Calu3 (cell line): ENCODE measurements at regions not wholly inside any gene's neighbourhood (a gene's known extent, or its start where the extent isn't known, plus 50 kb on each side); places are given as distances from the start of the nearest gene placed in this dataset.

Experiments
- BruUV-seq: library from RNA; stranded (reverse); fragments of 400-500 nt; replicated peaks from 2 replicates; lab custom pipeline; 2021; lab: Mats Ljungman, UMichigan
- CTCF ChIA-PET: fragments of 300-600 bp; sonication (Branson Sonifier 250); formaldehyde crosslinking; loops from one replicate; lab custom pipeline; 2022; ENCODE audit warnings: antibody characterized with exemption; lab: Charles Lee
- DNase-seq: peaks from one replicate; pipeline ENCODE4 v3.0.0; 2022
- H3K27ac Mint-ChIP-seq: one replicate; pipeline ENCODE4 v1.8.0; 2022; ENCODE audit warnings: mixed read lengths; ENCODE audit not compliant: unreplicated experiment
- H3K27me3 Mint-ChIP-seq: one replicate; pipeline ENCODE4 v1.8.0; 2022; ENCODE audit warnings: mixed read lengths; ENCODE audit not compliant: unreplicated experiment
- H3K36me3 Mint-ChIP-seq: one replicate; pipeline ENCODE4 v1.8.0; 2022; ENCODE audit warnings: mild to moderate bottlenecking, moderate library complexity, mixed read lengths; ENCODE audit not compliant: insufficient read depth, unreplicated experiment
- H3K4me1 Mint-ChIP-seq: one replicate; pipeline ENCODE4 v1.8.0; 2022; ENCODE audit warnings: mild to moderate bottlenecking, low read depth, mixed read lengths; ENCODE audit not compliant: unreplicated experiment
- H3K4me3 Mint-ChIP-seq: one replicate; pipeline ENCODE4 v1.8.0; 2022; ENCODE audit warnings: mild to moderate bottlenecking, low read depth, moderate library complexity, mixed read lengths; ENCODE audit not compliant: unreplicated experiment
- H3K9me3 Mint-ChIP-seq: one replicate; pipeline ENCODE4 v1.8.0; 2022; ENCODE audit warnings: low read depth, mixed read lengths; ENCODE audit not compliant: unreplicated experiment
- CTCF ChIP-seq: fragments of 200-600 bp; IDR thresholded peaks from one replicate; pipeline ENCODE4 v1.8.0; 2022; ENCODE audit warnings: antibody characterized with exemption; ENCODE audit not compliant: unreplicated experiment
- intact Hi-C: fragments of 100-400 bp; cut with micrococcal nuclease; formaldehyde crosslinking; loops from one replicate; pipeline ENCODE4 v1.10.0; 2022; ENCODE audit not compliant: unreplicated experiment

- no peak for DNase-seq
- Mint-ChIP-seq H3K4me3 (no peak overlapping the region), H3K9me3 (peaks cover 2% of the 10 kb centered on the region), H3K27ac (no peak overlapping the region), H3K27me3 (no peaks in the 10 kb centered on the region), H3K4me1 (no peaks in the 10 kb centered on the region), H3K36me3 (no peaks in the 10 kb centered on the region)
- no TSS peak for BruUV-seq
- intact Hi-C loops: no loop called here
- no peak for TF ChIP-seq CTCF
- CTCF ChIA-PET: no interaction called here
These were observed 253.4 kb upstream of the CDH18 start for GRCh38 chr5:20241351-20241750.

- no peak overlapping the region for H3K4me3 Mint-ChIP-seq
- H3K27ac Mint-ChIP-seq: no peak overlapping the region
- H3K4me1 Mint-ChIP-seq: no peaks in the 10 kb centered on the region
- intact Hi-C loops: loop anchor here (10.0 kb wide), 1 partner anchor 436 kb away; no protein-coding TSS in a partner anchor
- H3K9me3 Mint-ChIP-seq: no peaks in the 10 kb centered on the region
- no peak for TF ChIP-seq CTCF
- no TSS peak for BruUV-seq
- no peaks in the 10 kb centered on the region for H3K27me3 Mint-ChIP-seq
- DNase-seq: no peak
- no peaks in the 10 kb centered on the region for H3K36me3 Mint-ChIP-seq
- CTCF ChIA-PET: no interaction called here
These were observed 243.0 kb upstream of the CDH18 start for GRCh38 chr5:20231040-20231439.

- H3K4me3 Mint-ChIP-seq: no peak overlapping the region
- peaks cover 4% of the 10 kb centered on the region for H3K9me3 Mint-ChIP-seq
- H3K36me3 Mint-ChIP-seq: no peaks in the 10 kb centered on the region
- no peak overlapping the region for H3K27ac Mint-ChIP-seq
- no peak for DNase-seq
- H3K27me3 Mint-ChIP-seq: no peaks in the 10 kb centered on the region
- intact Hi-C loops: loop anchor here (10.0 kb wide), 1 partner anchor 435 kb away; no protein-coding TSS in a partner anchor
- H3K4me1 Mint-ChIP-seq: no peaks in the 10 kb centered on the region
- CTCF ChIA-PET: no interaction called here
- BruUV-seq: no TSS peak
- TF ChIP-seq CTCF: no peak
These were observed 242.0 kb upstream of the CDH18 start for GRCh38 chr5:20230010-20230409.

- Mint-ChIP-seq H3K4me1 (no peaks in the 10 kb centered on the region), H3K36me3 (no peaks in the 10 kb centered on the region), H3K9me3 (peaks cover 7% of the 10 kb centered on the region), H3K27ac (no peak overlapping the region), H3K27me3 (no peaks in the 10 kb centered on the region), H3K4me3 (no peak overlapping the region)
- CTCF ChIA-PET: interaction anchor here (0.6 kb wide), 1 partner anchor 1050 kb away, joined by 3 read pairs; no protein-coding TSS in a partner anchor
- BruUV-seq: no TSS peak
- intact Hi-C loops: loop anchor here (10.0 kb wide), 1 partner anchor 435 kb away; no protein-coding TSS in a partner anchor
- TF ChIP-seq CTCF: no peak
- no peak for DNase-seq
These were observed 241.5 kb upstream of the CDH18 start for GRCh38 chr5:20229303-20230005.
